HT-29 (cell line): ENCODE measurements at regions not wholly inside any gene's neighbourhood (a gene's known extent, or its start where the extent isn't known, plus 50 kb on each side); places are given as distances from the start of the nearest gene placed in this dataset.

Source experiments
- DNase-seq: peaks from one replicate; pipeline ENCODE4 v3.0.0-alpha.2; 2015; ENCODE audit warnings: low spot score

DNA sequence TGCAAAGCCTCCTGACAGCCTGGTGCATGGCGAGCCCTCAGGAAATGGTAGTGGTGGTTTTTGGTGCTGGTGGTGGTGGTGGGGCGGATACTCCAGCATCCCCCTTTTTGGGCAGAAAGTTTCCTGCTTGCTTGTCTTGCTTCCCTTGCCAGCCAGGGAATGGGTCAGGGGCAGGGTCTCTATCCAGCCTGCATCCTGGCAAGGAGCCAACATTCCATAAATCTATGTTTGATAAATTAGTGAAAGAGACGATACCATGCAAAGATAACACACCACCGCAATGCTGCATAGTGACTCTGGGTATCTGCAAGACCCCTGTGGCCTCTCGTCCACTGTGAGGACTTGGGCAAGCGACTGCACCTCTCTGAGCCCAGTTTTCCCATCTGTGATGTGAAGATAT, 246.2 kb downstream of the LRFN2 start:
- DNase-seq, result no peak

GRCh38 chr6:40340196-40340595, 247.0 kb downstream of the LRFN2 start:
- no peak for DNase-seq

DNA sequence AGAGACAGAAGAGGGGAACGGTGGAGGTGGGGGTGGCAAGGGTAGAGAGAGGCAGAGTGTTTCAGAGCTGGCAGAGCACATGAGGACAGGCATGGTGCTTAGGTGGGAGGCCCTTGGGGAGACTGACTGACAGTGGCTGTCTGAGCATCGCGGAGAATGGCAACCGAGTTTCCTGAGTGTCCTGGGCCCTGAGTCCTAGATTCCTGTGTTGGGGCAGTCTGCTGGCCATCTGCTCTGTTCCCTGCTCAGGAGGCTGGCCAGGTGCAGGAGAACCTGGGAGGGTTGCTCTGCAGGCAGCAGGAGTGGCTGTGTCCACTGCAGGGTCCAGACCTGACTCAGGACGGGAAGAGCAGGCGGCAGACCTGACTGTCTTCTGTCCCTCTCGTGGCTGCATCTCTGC, 248.9 kb downstream of the LRFN2 start:
- no peak for DNase-seq

DNA sequence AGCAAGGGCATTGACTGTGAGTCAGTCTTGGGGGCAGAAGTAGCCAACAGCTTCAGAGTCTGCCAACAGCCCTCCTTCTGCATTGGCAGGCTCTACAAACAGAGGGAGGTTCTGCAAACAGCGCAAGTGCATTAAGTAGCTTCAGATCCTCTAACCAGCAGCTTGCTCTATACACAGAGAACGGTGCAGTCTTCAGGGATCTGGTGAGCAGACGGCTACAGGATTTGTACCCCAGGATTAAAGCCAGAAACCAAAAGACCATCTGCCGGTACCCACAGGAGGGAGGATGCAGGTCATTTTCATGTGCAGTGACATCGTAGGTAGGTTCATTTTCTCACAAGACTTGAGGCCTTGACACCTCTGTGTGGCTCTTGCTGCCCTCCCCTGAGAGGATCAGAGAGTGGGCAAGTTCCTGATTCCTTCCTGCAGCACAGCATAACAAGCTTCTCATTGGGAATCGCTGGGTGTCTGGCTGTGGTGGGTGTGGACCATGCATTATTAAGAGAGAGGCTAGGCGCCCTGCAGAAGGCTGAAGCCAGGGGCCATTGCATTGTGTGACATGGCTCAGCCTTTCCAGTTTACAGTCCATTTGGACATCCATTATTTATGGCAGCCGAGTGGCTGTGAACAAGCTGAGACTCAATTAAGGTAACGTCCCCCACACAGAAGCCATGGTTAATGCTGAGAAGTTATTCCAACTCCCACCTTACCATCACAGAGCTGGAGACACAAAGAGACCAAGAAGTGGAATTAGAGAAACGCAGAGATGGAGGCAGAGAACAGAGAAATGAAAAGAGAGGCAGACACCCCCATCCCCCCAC, 250.0 kb downstream of the LRFN2 start:
- DNase-seq, result no peak

GRCh38 chr6:40336296-40336695, 250.9 kb downstream of the LRFN2 start:
- DNase-seq, result no peak

- DNase-seq, result no peak
Observed at GRCh38 chr6:40334496-40335270, 252.5 kb downstream of the LRFN2 start.

DNA sequence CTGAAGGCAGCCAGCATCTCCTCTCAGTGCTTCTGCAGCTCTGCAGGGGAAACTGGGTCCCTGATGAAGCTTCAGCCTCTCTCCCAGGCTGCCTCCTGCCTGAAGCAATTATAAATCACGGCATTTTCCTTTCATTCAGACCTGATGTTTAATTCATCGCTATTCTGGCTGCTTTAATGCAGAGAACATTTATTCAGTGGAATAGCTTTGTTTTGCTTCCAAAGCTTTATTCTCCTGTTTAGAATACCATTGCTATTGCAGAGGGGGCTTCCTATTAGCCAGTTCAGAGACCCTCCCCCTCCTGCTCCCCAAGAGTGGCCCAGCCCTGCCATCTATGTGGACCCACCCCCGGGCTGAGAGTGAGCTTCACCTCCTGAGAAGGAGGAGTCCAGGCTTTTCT, 255.6 kb downstream of the LRFN2 start:
- DNase-seq, result no peak

GRCh38 chr6:40330301-40330721, 256.9 kb downstream of the LRFN2 start:
- DNase-seq, result no peak

- DNase-seq, result no peak
Observed at GRCh38 chr6:40328986-40329545, 258.1 kb downstream of the LRFN2 start.

- DNase-seq, result peak; percentile 68
Observed at GRCh38 chr6:40328386-40328985, 258.7 kb downstream of the LRFN2 start.

DNA sequence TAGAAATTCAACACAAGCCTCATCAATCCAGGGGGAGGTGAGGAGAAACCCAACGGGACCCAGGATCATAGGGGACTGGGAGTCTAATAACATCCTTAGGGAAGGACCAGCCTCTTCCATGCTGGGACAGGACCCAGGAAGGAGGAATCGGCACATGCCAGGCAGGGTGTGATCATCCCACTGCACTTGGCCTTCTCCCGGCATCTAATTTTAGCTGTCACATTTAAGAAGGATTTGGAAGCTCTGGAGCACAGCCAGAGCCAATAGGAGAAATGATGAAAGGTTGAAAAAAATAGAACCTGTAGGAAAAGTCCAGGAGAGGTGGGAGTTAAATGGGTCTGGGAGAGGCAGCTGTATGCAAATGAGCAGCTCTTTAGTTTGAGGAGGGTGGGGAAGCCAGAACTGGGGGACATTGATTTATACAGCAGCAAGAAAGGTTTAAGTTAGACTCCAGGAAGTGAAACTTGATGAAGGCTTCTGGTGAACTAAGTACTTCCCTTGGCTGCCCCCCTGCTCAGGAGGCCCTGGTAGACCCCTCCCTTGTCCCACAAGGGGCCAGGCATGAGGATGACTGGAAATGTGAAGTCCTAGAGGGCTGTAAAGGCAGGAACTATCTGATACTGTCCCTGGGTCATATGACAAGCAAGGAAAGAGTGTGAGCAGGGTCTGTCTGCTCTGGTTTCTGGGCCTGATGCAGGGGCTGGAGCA, 260.3 kb downstream of the LRFN2 start:
- DNase-seq, result no peak

- no peak for DNase-seq
Observed at GRCh38 chr6:40325791-40326190, 261.4 kb downstream of the LRFN2 start.

GRCh38 chr6:40325041-40325440, 262.1 kb downstream of the LRFN2 start:
- DNase-seq, result no peak

DNA sequence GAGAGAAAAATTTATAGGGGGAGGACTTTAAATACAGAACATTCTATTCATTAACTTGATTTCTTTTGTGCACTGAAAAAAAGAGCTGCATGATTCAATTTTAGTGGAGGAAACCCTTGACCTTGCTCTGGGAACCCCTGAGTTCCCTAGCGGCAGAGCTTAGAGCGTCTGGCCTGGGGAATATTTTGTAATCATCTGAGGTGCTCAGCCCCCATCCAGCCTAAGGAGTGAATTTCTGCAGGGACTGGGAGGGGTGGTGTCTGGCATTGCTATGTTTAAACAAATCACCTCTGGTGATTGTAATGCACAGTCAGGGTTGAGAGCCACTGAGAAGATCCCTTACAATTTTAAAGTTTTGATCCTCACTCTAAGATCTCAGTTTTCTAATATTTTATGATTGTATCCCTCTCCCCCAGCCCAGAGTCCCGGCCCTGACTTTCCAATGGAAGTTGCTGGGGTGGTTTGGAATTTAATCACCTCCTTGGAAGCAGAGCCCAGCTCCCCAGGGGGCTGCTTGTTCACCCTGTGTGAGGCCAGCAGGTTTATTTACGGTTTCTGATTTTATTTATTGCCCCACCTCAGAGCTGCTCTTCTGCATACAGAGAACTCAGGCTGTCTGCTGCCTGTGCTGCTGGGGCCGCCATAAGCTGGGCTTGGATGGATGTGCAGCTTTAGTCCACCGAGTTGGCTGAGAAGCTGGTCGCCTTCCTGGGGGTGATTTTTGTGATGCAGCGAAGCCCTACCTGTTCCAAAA, 263.1 kb downstream of the LRFN2 start:
- DNase-seq, result no peak

- no peak for DNase-seq
Observed at GRCh38 chr6:40322336-40322735, 264.8 kb downstream of the LRFN2 start.

DNA sequence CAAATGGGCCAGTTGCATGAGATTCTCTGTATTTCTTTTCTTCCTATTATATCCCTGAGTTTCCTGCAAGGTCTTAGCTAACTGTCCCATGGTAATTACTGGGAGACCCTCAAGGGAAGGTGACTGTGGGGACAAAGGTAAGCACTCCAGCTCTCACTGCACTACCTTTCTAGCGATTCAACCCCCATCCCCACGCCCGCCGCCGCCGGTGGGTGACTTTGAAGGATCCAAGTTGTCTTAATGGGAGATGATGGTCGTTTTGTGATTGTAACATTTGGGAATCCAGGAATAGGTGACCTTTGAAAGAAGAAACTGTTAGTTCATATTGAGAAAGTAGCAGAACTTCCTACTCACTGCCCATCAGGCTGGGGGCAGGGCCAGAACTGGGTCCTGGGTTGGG, 265.5 kb downstream of the LRFN2 start:
- no peak for DNase-seq

DNA sequence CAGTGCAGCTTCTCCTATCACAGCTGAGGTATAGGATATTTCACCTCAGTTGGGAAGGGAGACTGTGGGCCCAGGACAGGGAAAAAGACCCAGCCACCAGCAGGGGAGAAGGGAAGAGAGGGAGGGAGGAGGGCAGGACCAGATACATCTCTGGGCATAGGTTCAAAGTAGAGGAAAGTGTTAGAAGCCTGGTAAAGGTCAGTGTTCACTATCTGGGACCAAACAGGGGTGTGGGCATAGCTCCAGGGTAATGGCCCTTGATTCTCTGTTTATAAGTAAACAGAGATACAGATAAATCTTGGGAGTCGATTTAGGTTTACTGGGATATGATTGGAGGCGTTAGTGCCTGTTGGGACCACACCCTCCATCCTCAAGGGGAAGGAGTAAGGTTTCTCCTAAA, 266.2 kb downstream of the LRFN2 start:
- DNase-seq, result no peak

DNA sequence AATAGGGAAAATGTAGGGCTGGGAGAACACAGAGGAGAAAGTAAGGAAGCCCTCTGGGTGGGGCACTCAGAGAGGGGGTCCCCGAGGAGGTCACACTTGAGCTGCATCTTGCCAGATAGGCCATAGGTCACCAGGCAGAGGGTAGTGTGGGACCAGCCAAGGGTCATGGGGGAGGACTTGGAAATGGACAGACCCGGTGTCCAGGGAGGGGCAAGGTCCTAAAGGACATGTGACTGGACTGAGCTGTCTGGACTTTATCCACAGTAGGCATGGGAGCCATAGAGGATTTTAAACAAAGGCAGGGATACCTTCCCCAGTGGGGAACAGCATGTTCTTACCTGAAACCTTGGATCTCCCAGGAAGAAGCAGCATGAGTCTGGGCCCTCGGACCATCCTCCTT, 266.7 kb downstream of the LRFN2 start:
- no peak for DNase-seq

DNA sequence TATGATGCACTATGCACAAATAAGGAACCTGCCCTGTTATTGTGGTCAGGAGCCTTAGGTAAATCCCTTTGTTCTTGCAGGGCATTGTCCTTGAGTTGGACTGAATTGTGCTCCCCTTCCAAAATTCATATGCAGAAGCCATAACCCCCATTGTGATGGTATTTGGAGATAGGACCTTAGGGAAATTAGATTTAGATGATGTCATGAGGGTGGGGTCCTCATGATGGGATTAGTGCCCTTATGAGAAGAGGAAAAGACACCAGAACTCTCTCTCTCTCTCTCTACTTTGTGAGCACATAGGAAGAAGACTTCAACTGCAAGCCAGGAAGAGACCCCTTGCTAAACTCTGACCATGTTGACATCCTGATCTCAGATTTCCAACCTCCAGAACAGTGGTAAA, 268.0 kb downstream of the LRFN2 start:
- no peak for DNase-seq

GRCh38 chr6:40315060-40315459, 272.1 kb downstream of the LRFN2 start:
- DNase-seq, result no peak

DNA sequence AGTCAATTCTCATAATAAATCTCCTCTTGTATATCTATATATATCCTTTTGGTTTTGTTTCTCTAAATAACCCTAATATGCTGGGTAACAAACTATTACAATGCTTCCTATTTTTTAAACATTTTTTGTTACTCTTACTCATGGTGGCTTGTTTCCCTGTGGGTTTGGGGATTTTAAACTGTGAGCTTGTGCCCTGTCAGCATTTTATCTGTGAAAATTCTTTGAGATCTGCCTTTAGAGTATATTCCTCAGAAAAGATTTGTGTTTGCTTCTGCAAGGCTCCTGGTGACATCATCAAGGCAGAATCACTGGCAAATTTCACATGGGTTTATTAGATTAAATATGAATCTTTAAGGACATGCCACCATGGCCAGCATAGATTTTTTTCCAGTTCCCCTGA, 273.6 kb downstream of the LRFN2 start:
- no peak for DNase-seq
